ENCODE measurements at regions not wholly inside any gene's neighbourhood (a gene's known extent, or its start where the extent isn't known, plus 50 kb on each side); places are given as distances from the start of the nearest gene placed in this dataset.

- CTCF ChIA-PET: interaction anchor here (0.6 kb wide), 1 partner anchor 404 kb away, joined by 3 read pairs; no protein-coding TSS in a partner anchor
- Histone ChIP-seq H3K9ac (replicated peaks; ENCODE audit: extremely low read depth, insufficient read depth, low read length) (no peak overlapping the region), H3K27me3 (ENCODE audit: control insufficient read depth in 2 of 2, insufficient read depth in 2 of 2, low read length in 2 of 2) (no peaks in the 10 kb centered on the region), H4K20me1 (replicated peaks; ENCODE audit: control insufficient read depth, extremely low read depth, insufficient read depth, low read length) (no peaks in the 10 kb centered on the region), H3K9me1 (replicated peaks; ENCODE audit: control insufficient read depth, extremely low read depth, insufficient read depth, low read length) (no peaks in the 10 kb centered on the region), H3K4me1 (ENCODE audit: control insufficient read depth, extremely low read depth, insufficient read depth, low read length) (no peaks in the 10 kb centered on the region), H3K36me3 (ENCODE audit: control insufficient read depth in 2 of 2, extremely low read depth in 1 of 2, insufficient read depth in 2 of 2, low read length in 2 of 2) (no peaks in the 10 kb centered on the region), H2AFZ (ENCODE audit: low read depth, low read length) (no peak overlapping the region), H3K4me2 (ENCODE audit: insufficient read depth, low read length) (no peak overlapping the region), H3K9me3 (replicated peaks; ENCODE audit: control insufficient read depth, insufficient read depth, low read length) (no peaks in the 10 kb centered on the region), H3K27ac (ENCODE audit: insufficient read depth, low read depth, low read length) (no peak overlapping the region), H3K79me2 (ENCODE audit: control insufficient read depth, insufficient read depth, low read length) (no peaks in the 10 kb centered on the region), H3K4me3 (replicated peaks in 1 of 3; ENCODE audit: insufficient read depth in 1 of 3, low read depth in 1 of 3, low read length in 3 of 3) (no peak overlapping the region)
- no TSS peak for BruUV-seq (replicated peaks)
- intact Hi-C loops (cut with micrococcal nuclease): no loop called here
- DNase-seq (ENCODE audit: low read depth, low spot score): no peak
- TF ChIP-seq, protein P1, sequence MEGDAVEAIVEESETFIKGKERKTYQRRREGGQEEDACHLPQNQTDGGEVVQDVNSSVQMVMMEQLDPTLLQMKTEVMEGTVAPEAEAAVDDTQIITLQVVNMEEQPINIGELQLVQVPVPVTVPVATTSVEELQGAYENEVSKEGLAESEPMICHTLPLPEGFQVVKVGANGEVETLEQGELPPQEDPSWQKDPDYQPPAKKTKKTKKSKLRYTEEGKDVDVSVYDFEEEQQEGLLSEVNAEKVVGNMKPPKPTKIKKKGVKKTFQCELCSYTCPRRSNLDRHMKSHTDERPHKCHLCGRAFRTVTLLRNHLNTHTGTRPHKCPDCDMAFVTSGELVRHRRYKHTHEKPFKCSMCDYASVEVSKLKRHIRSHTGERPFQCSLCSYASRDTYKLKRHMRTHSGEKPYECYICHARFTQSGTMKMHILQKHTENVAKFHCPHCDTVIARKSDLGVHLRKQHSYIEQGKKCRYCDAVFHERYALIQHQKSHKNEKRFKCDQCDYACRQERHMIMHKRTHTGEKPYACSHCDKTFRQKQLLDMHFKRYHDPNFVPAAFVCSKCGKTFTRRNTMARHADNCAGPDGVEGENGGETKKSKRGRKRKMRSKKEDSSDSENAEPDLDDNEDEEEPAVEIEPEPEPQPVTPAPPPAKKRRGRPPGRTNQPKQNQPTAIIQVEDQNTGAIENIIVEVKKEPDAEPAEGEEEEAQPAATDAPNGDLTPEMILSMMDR (IDR thresholded peaks at IDR 0.05; ENCODE audit: extremely low read depth in 1 of 2, insufficient read depth in 1 of 2, low read depth in 1 of 2, low read length in 2 of 2): no peak
- TF ChIP-seq POLR2AphosphoS5 (IDR thresholded peaks at IDR 0.05; ENCODE audit: insufficient read depth, low read depth, low read length): no peak
- TF ChIP-seq GATA2 (IDR thresholded peaks at IDR 0.05; ENCODE audit: insufficient read depth, insufficient read length, low read depth, low read length): no peak
- TF ChIP-seq EZH2 (IDR thresholded peaks at IDR 0.05; ENCODE audit: borderline replicate concordance, low read depth, low read length, severe bottlenecking): no peak
- no peak for TF ChIP-seq POLR2A (IDR thresholded peaks at IDR 0.05; ENCODE audit: low read depth, low read length)
- no peak for TF ChIP-seq JUN (IDR thresholded peaks at IDR 0.05; ENCODE audit: borderline replicate concordance, insufficient read depth, insufficient read length, low read depth)
- no peak for FAIRE-seq
- POLR2A ChIA-PET: no interaction called here
- dilution Hi-C loops (cut with MboI; ENCODE audit: extremely low pct_ligation_motif_present, low sequenced_read_pairs): no loop called here
Observed at GRCh38 chr15:81863162-81863561, 182.7 kb downstream of the MEX3B start.
